Astrocyte (in vitro differentiated cells and primary cell): ENCODE measurements at regions not wholly inside any gene's neighbourhood (a gene's known extent, or its start where the extent isn't known, plus 50 kb on each side); places are given as distances from the start of the nearest gene placed in this dataset.

Experiments used
- CTCF ChIP-seq: IDR thresholded peaks from 2 replicates; pipeline ENCODE4 v1.5.1; 2011; ENCODE audit warnings: low read depth, mild to moderate bottlenecking, inconsistent platforms, low read length, moderate library complexity; ENCODE audit not compliant: insufficient read depth
- EZH2 ChIP-seq: IDR thresholded peaks from 2 replicates; pipeline ENCODE4 v1.6.1; 2012; ENCODE audit warnings: mild to moderate bottlenecking, low read length, inconsistent platforms; ENCODE audit not compliant: insufficient read depth

GRCh38 chr3:187497052-187497451 lies 128.9 kb downstream of the RTP4 start:
- no peak for TF ChIP-seq CTCF
- TF ChIP-seq EZH2, result no peak
